Hepatocyte (in vitro differentiated cells): ENCODE measurements at regions not wholly inside any gene's neighbourhood (a gene's known extent, or its start where the extent isn't known, plus 50 kb on each side); places are given as distances from the start of the nearest gene placed in this dataset.

Experiments used
- DNase-seq: peaks from one replicate; pipeline ENCODE4 v3.0.0-alpha.2; 2016; ENCODE audit warnings: low spot score
- H2AFZ ChIP-seq: fragments of 200-600 bp; sonication (generic); 2 replicates; pipeline ENCODE4 v1.6.0; 2016; ENCODE audit warnings: antibody characterized with exemption, mild to moderate bottlenecking
- H3K27ac ChIP-seq: fragments of 200-600 bp; sonication (generic); 2 replicates; pipeline ENCODE4 v1.5.1; 2016; ENCODE audit warnings: mild to moderate bottlenecking
- H3K27me3 ChIP-seq: fragments of 200-600 bp; sonication (generic); 2 replicates; pipeline ENCODE4 v1.6.1; 2016
- H3K36me3 ChIP-seq: fragments of 200-600 bp; sonication (generic); replicated peaks from 2 replicates; pipeline ENCODE4 v1.5.1; 2016; ENCODE audit warnings: low read depth; ENCODE audit not compliant: insufficient read depth
- H3K4me1 ChIP-seq: fragments of 200-600 bp; sonication (generic); 2 replicates; pipeline ENCODE4 v1.5.1; 2016; ENCODE audit warnings: mild to moderate bottlenecking, moderate library complexity; ENCODE audit not compliant: insufficient read depth
- H3K4me2 ChIP-seq: fragments of 200-600 bp; sonication (generic); 2 replicates; pipeline ENCODE4 v1.6.0; 2016
- H3K4me3 ChIP-seq: fragments of 200-600 bp; sonication (generic); 2 replicates; pipeline ENCODE4 v1.5.1; 2016; ENCODE audit warnings: mild to moderate bottlenecking
- H3K79me2 ChIP-seq: fragments of 200-600 bp; sonication (generic); 2 replicates; pipeline ENCODE4 v1.6.0; 2017; ENCODE audit warnings: mild to moderate bottlenecking
- H3K9me2 ChIP-seq: fragments of 200-600 bp; sonication (generic); replicated peaks from 2 replicates; pipeline ENCODE4 v1.6.0; 2017; ENCODE audit warnings: mild to moderate bottlenecking; ENCODE audit not compliant: insufficient read depth
- H3K9me3 ChIP-seq: fragments of 200-600 bp; sonication (generic); 2 replicates; pipeline ENCODE4 v1.5.1; 2016; ENCODE audit warnings: low read depth, mild to moderate bottlenecking
- H4K20me1 ChIP-seq: fragments of 200-600 bp; sonication (generic); 2 replicates; pipeline ENCODE4 v1.6.0; 2016; ENCODE audit warnings: mild to moderate bottlenecking; ENCODE audit not compliant: insufficient read depth, poor library complexity, severe bottlenecking
- CTCF ChIP-seq: fragments of 200-600 bp; sonication (generic); IDR thresholded peaks from 2 replicates; pipeline ENCODE4 v1.5.1; 2016; ENCODE audit warnings: antibody characterized with exemption, mild to moderate bottlenecking; ENCODE audit not compliant: poor library complexity
- EZH2 ChIP-seq: fragments of 200-600 bp; sonication (generic); IDR thresholded peaks from 2 replicates; pipeline ENCODE4 v1.6.1; 2016; ENCODE audit warnings: antibody characterized with exemption, mild to moderate bottlenecking, borderline replicate concordance
- EZH2phosphoT487 ChIP-seq: fragments of 200-600 bp; sonication (generic); IDR thresholded peaks from one replicate; pipeline ENCODE4 v1.6.1; 2018; ENCODE audit warnings: antibody characterized with exemption, mild to moderate bottlenecking, low read depth, moderate library complexity; ENCODE audit not compliant: unreplicated experiment, severe bottlenecking
- WGBS: methylation state at CpG from one replicate; pipeline ENCODE4 v1.1.6; 2016; ENCODE audit warnings: low lambda C conversion rate; ENCODE audit errors: missing lambda C conversion rate; 5-methylcytosine and 5-hydroxymethylcytosine counted together

DNA sequence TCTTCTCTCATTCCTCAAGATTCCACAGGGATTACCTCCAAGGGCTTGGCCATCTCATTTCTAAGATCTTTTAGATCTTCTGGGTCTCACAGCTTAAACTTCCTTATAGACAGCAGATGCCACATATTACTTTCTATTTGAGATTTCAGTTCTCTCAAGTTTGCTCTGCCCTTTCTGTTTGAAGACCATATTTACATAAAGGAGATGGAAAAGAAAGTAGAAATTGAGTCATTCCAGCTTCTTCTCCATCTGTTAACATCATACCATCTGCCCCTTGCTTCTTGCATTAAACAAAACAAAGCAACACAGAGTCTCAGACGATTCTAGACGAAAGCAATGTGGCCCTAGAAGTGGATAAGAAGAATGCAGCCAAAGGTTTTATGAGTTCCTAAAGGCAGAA is 203.4 kb downstream of the TTLL2 start:
- H2AFZ ChIP-seq: no peak overlapping the region
- no peak overlapping the region for H3K4me2 ChIP-seq
- no peak overlapping the region for H3K27ac ChIP-seq
- no peak for DNase-seq
- no peak for TF ChIP-seq EZH2
- no peak for TF ChIP-seq CTCF
- H3K9me2 ChIP-seq: no peaks in the 10 kb centered on the region
- H3K27me3 ChIP-seq: no peaks in the 10 kb centered on the region
- no peak overlapping the region for H3K4me3 ChIP-seq
- no peaks in the 10 kb centered on the region for H3K79me2 ChIP-seq
- no peaks in the 10 kb centered on the region for H4K20me1 ChIP-seq
- H3K4me1 ChIP-seq: no peaks in the 10 kb centered on the region
- 61% methylated on average over 2 of the region's 2 CpGs for WGBS
- H3K36me3 ChIP-seq: no peaks in the 10 kb centered on the region
- H3K9me3 ChIP-seq: no peaks in the 10 kb centered on the region

DNA sequence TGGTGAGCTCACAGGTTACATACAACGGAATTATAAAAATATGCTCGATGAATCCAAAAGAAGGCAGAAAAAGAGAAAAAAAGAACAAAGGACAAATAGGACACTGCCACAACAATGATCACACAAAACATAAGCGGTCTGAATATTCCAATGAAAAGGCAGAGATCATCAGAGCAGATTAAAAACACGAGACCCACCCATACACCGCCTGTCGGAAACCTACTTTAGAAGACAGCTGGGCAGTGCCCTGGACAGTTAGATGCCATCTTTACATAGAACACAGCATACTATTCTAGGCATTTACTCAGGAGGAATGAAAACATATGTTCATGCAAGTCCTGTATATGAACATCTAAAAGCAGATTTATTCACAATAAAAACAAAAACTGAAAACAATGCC is 204.1 kb downstream of the TTLL2 start:
- Histone ChIP-seq H3K4me3 (no peak overlapping the region), H3K36me3 (no peaks in the 10 kb centered on the region), H3K4me1 (no peaks in the 10 kb centered on the region), H2AFZ (no peak overlapping the region), H3K9me3 (no peaks in the 10 kb centered on the region), H3K27ac (no peak overlapping the region), H3K9me2 (no peaks in the 10 kb centered on the region), H4K20me1 (no peaks in the 10 kb centered on the region), H3K27me3 (no peaks in the 10 kb centered on the region), H3K4me2 (no peak overlapping the region), H3K79me2 (no peaks in the 10 kb centered on the region)
- no peak for TF ChIP-seq CTCF
- TF ChIP-seq EZH2phosphoT487: no peak
- TF ChIP-seq EZH2: no peak
- 90% methylated on average over 6 of the region's 6 CpGs for WGBS
- no peak for DNase-seq

- H3K27me3 ChIP-seq: no peaks in the 10 kb centered on the region
- no peak overlapping the region for H3K4me3 ChIP-seq
- no peaks in the 10 kb centered on the region for H3K4me1 ChIP-seq
- H3K27ac ChIP-seq: no peak overlapping the region
- WGBS: 77% methylated on average over 11 of the region's 11 CpGs
- DNase-seq: no peak
- no peak overlapping the region for H2AFZ ChIP-seq
- no peaks in the 10 kb centered on the region for H3K79me2 ChIP-seq
- H3K9me3 ChIP-seq: no peaks in the 10 kb centered on the region
- H3K9me2 ChIP-seq: no peaks in the 10 kb centered on the region
- no peak overlapping the region for H3K4me2 ChIP-seq
- TF ChIP-seq EZH2 (no peak), EZH2phosphoT487 (no peak), CTCF (no peak)
- no peaks in the 10 kb centered on the region for H3K36me3 ChIP-seq
- H4K20me1 ChIP-seq: no peaks in the 10 kb centered on the region
Observed at GRCh38 chr6:167529444-167530335, 204.8 kb downstream of the TTLL2 start.
